IMR-90 (cell line): ENCODE measurements at regions not wholly inside any gene's neighbourhood (a gene's known extent, or its start where the extent isn't known, plus 50 kb on each side); places are given as distances from the start of the nearest gene placed in this dataset.

Experiments
- ATAC-seq: fragments of 200-7000 bp; cut with Tn5 transposase; 2 replicates; pipeline ENCODE4 v1.9.1; 2020; ENCODE audit warnings: low read depth, mild to moderate bottlenecking, moderate library complexity
- BruUV-seq: library from RNA; stranded (reverse); fragments of 400-500 nt; replicated peaks from 2 replicates; lab custom pipeline; 2021; lab: Mats Ljungman, UMichigan
- CTCF ChIA-PET: fragments of 300-600 bp; formaldehyde crosslinking; extraction: SDS; loops from one replicate; lab custom pipeline; 2021; ENCODE audit warnings: antibody characterized with exemption; lab: Yijun Ruan, JAX
- POLR2A ChIA-PET: fragments of 300-600 bp; sonication (Branson Sonifier 250); formaldehyde crosslinking; loops from one replicate; lab custom pipeline; 2022; ENCODE audit warnings: antibody characterized with exemption; ENCODE audit not compliant: unreplicated experiment; lab: Charles Lee
- DNase-seq: peaks from one replicate; pipeline ENCODE4 v3.0.0; 2013
- H2AFZ ChIP-seq: replicated peaks from 2 replicates; pipeline ENCODE3; 2013; ENCODE audit warnings: low read length, mild to moderate bottlenecking; ENCODE audit not compliant: poor library complexity
- H2AK5ac ChIP-seq: 2 replicates; pipeline ENCODE4 v1.6.1; 2013; ENCODE audit warnings: low read depth, low read length, inconsistent platforms
- H2AK9ac ChIP-seq: replicated peaks from 2 replicates; pipeline ENCODE3; 2013; ENCODE audit warnings: mild to moderate bottlenecking, low read depth, low read length, moderate library complexity; ENCODE audit not compliant: poor library complexity
- H2BK120ac ChIP-seq: 2 replicates; pipeline ENCODE4 v1.6.1; 2013; ENCODE audit warnings: low read depth, low read length, inconsistent platforms
- H2BK15ac ChIP-seq: 3 replicates; pipeline ENCODE4 v1.6.1; 2013; ENCODE audit warnings: low read depth, low read length, inconsistent platforms
- H2BK20ac ChIP-seq: 2 replicates; pipeline ENCODE4 v1.6.1; 2013; ENCODE audit warnings: low read depth, mild to moderate bottlenecking, inconsistent platforms, low read length, moderate library complexity
- H2BK5ac ChIP-seq: 2 replicates; pipeline ENCODE4 v1.6.1; 2013; ENCODE audit warnings: mild to moderate bottlenecking, low read depth, low read length, inconsistent platforms; ENCODE audit not compliant: poor library complexity, severe bottlenecking
- H3K14ac ChIP-seq: replicated peaks from 2 replicates; pipeline ENCODE4 v1.6.1; 2013; ENCODE audit warnings: low read depth, low read length, inconsistent platforms
- H3K18ac ChIP-seq: 2 replicates; pipeline ENCODE4 v1.6.1; 2013; ENCODE audit warnings: low read depth, low read length, control low read depth
- H3K23ac ChIP-seq: 2 replicates; pipeline ENCODE4 v1.6.1; 2013; ENCODE audit warnings: low read depth, low read length, inconsistent platforms
- H3K27ac ChIP-seq: 2 replicates; pipeline ENCODE4 v1.5.1; 2013; ENCODE audit warnings: mild to moderate bottlenecking, control low read depth, low read length; ENCODE audit not compliant: insufficient read depth
- H3K27me3 ChIP-seq: 2 replicates; pipeline ENCODE4 v1.6.1; 2013; ENCODE audit warnings: low read length; ENCODE audit not compliant: control insufficient read depth, insufficient read depth
- H3K36me3 ChIP-seq: 2 replicates; pipeline ENCODE4 v1.6.1; 2013; ENCODE audit warnings: low read length, mixed read lengths; ENCODE audit not compliant: control insufficient read depth, insufficient read depth
- H3K4ac ChIP-seq: 2 replicates; pipeline ENCODE4 v1.6.1; 2013; ENCODE audit warnings: low read depth, low read length, inconsistent platforms
- H3K4me1 ChIP-seq: 2 replicates; pipeline ENCODE4 v1.6.1; 2013; ENCODE audit warnings: low read length, mixed read lengths; ENCODE audit not compliant: control insufficient read depth, insufficient read depth
- H3K4me2 ChIP-seq: 2 replicates; pipeline ENCODE4 v1.6.1; 2013; ENCODE audit warnings: low read depth, mild to moderate bottlenecking, control low read depth, low read length, moderate library complexity
- H3K4me3 ChIP-seq: 2 replicates; pipeline ENCODE4 v1.5.1; 2013; ENCODE audit warnings: low read depth, mild to moderate bottlenecking, control low read depth, low read length, moderate library complexity; ENCODE audit not compliant: insufficient read depth
- H3K56ac ChIP-seq: 2 replicates; pipeline ENCODE4 v1.6.1; 2013; ENCODE audit warnings: low read length, inconsistent platforms; ENCODE audit not compliant: insufficient read depth; ENCODE audit errors: extremely low read depth
- H3K79me1 ChIP-seq, 2 experiments: 2 replicates each; pipeline ENCODE4 v1.6.1; 2013; ENCODE audit warnings: low read length in 2 of 2, inconsistent platforms in 1 of 2, low read depth in 1 of 2
- H3K9ac ChIP-seq: 2 replicates; pipeline ENCODE4 v1.6.1; 2013; ENCODE audit warnings: low read depth, low read length, control low read depth
- H3K9me1 ChIP-seq: 2 replicates; pipeline ENCODE4 v1.6.1; 2013; ENCODE audit warnings: low read length, inconsistent platforms; ENCODE audit not compliant: insufficient read depth
- H3K9me3 ChIP-seq: 2 replicates; pipeline ENCODE4 v1.6.1; 2013; ENCODE audit warnings: low read length; ENCODE audit not compliant: control insufficient read depth, insufficient read depth
- H4K20me1 ChIP-seq: 2 replicates; pipeline ENCODE4 v1.6.1; 2013; ENCODE audit warnings: low read length, inconsistent platforms; ENCODE audit not compliant: insufficient read depth
- H4K5ac ChIP-seq: 2 replicates; pipeline ENCODE4 v1.6.1; 2013; ENCODE audit warnings: mild to moderate bottlenecking, low read depth, low read length, control low read depth
- H4K8ac ChIP-seq, 2 experiments: 2 replicates each; pipeline ENCODE4 v1.6.1; 2013; ENCODE audit warnings: low read depth in 2 of 2, low read length in 2 of 2, control low read depth in 1 of 2, inconsistent platforms in 1 of 2
- H4K91ac ChIP-seq: 2 replicates; pipeline ENCODE4 v1.6.1; 2013; ENCODE audit warnings: low read depth, low read length, inconsistent platforms; ENCODE audit not compliant: insufficient read depth
- MAFK ChIP-seq: IDR thresholded peaks from 2 replicates; pipeline ENCODE4 v1.6.1; 2012; ENCODE audit warnings: low read depth, low read length, improper control_type of control experiment
- SMC3 ChIP-seq: fragments of 150-350 bp; IDR thresholded peaks from 2 replicates; pipeline ENCODE4 v1.6.1; 2016; ENCODE audit warnings: low read depth, mild to moderate bottlenecking, antibody characterized with exemption, low read length, moderate library complexity
- WGBS, 2 experiments: methylation state at CpG; one replicate each; pipeline versions ENCODE4 v1.1.5 to v1.1.7; 2013; ENCODE audit warnings: missing lambda C conversion rate in 2 of 2; ENCODE audit not compliant: insufficient read length in 1 of 2; ENCODE audit errors: extremely low coverage in 2 of 2; 5-methylcytosine and 5-hydroxymethylcytosine counted together
- dilution Hi-C: fragments of 300-500 bp; cut with HindIII; formaldehyde crosslinking; loops from one replicate; pipeline ENCODE4 v1.14.3; 2018; ENCODE audit warnings: low sequenced_read_pairs; ENCODE audit not compliant: unreplicated experiment
- in situ Hi-C: fragments of 300-500 bp; cut with MboI; formaldehyde crosslinking; loops from 3 replicates; pipeline ENCODE4 v1.14.3; 2019; ENCODE audit warnings: low sequenced_read_pairs, inconsistent platforms, mixed read lengths
- intact Hi-C: fragments of 100-400 bp; cut with micrococcal nuclease; formaldehyde crosslinking; loops from 2 replicates; pipeline ENCODE4 v1.10.0; 2022

DNA sequence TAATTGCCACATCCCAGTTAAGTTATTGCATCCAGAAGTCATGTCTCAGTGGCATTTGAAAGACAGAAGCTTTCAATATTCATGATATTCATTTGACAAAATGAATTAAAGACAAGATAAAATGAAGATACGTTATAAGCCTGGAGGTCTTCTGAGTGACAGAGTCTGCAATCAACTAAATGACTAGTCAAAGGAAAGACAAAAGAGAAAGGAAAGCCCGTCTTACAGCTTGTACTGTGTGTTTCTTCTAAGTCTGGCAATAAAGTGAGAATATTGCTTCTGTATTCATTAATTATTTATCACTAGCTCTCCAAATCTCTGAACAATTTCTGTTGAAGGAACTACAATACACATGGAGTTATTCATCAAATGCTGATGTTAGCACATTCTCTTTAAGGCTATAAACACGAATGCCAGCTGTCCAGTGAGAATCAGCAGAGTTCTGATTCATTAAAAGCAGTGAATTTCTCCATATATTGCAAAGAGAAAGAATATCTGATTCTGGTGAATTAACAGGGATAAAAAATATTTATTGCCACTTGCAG lies 70.7 kb downstream of the ATXN7L3B start:
- Histone ChIP-seq H3K4me2 (no peak overlapping the region), H4K20me1 (no peaks in the 10 kb centered on the region), H3K4me1 (no peaks in the 10 kb centered on the region), H2AK5ac (no peak overlapping the region), H3K23ac (no peak overlapping the region), H3K79me1 (no peaks in the 10 kb centered on the region), H3K9ac (no peak overlapping the region), H4K8ac (no peak overlapping the region), H3K9me1 (no peaks in the 10 kb centered on the region), H3K4me3 (no peak overlapping the region), H2BK120ac (no peak overlapping the region), H2BK5ac (no peak overlapping the region), H2AK9ac (no peak overlapping the region), H3K36me3 (no peaks in the 10 kb centered on the region), H3K4ac (no peak overlapping the region), H2AFZ (no peak overlapping the region), H3K18ac (no peak overlapping the region), H2BK20ac (no peak overlapping the region), H3K27me3 (no peaks in the 10 kb centered on the region), H2BK15ac (no peak overlapping the region), H3K27ac (no peak overlapping the region), H4K91ac (no peak overlapping the region), H3K14ac (no peak overlapping the region), H3K9me3 (no peaks in the 10 kb centered on the region), H3K56ac (no peak overlapping the region), H4K5ac (no peak overlapping the region)
- ATAC-seq (no peak), DNase-seq (no peak)
- BruUV-seq: no TSS peak
- intact Hi-C loops: no loop called here
- no CpG with 5 or more reads among the region's 3 CpGs for WGBS, 2 experiments
- ChIA-PET POLR2A (no interaction called here), CTCF (no interaction called here)
- dilution Hi-C loops: no loop called here
- in situ Hi-C loops: no loop called here
- TF ChIP-seq MAFK (peak; percentile 47), SMC3 (no peak)
